HEK293 (cell line): ENCODE measurements at regions not wholly inside any gene's neighbourhood (a gene's known extent, or its start where the extent isn't known, plus 50 kb on each side); places are given as distances from the start of the nearest gene placed in this dataset.

ENCODE experiments used
- CTCF ChIA-PET: fragments of 350-600 bp; formaldehyde crosslinking; extraction: SDS; loops from one replicate; lab custom pipeline; 2021; ENCODE audit warnings: antibody characterized with exemption; lab: Yijun Ruan, JAX
- POLR2A ChIA-PET: fragments of 300-600 bp; formaldehyde crosslinking; extraction: SDS; loops from one replicate; lab custom pipeline; 2020; ENCODE audit warnings: antibody characterized with exemption, inconsistent platforms; lab: Yijun Ruan, JAX
- H3K27ac ChIP-seq: fragments of 200-500 bp; sonication (Bioruptor generic); 2 replicates; pipeline ENCODE4 v1.5.1; 2014; ENCODE audit warnings: low read depth, low read length, control low read depth, inconsistent platforms; ENCODE audit errors: extremely low read depth
- H3K36me3 ChIP-seq, 2 experiments: fragments of 200-500 bp in 1 of 2; sonication (Bioruptor generic) in 1 of 2; 1 replicate in 1 of 2; 2 replicates in 1 of 2; pipeline ENCODE4 v1.5.1; 2014 to 2017; ENCODE audit warnings: inconsistent platforms in 2 of 2, low read length in 2 of 2; ENCODE audit not compliant: control insufficient read depth in 2 of 2, insufficient read depth in 1 of 2
- H3K4me1 ChIP-seq: fragments of 200-500 bp; sonication (Bioruptor generic); 2 replicates; pipeline ENCODE4 v1.5.1; 2014; ENCODE audit warnings: mild to moderate bottlenecking, low read length, inconsistent platforms; ENCODE audit not compliant: control insufficient read depth, insufficient read depth
- H3K4me3 ChIP-seq: 2 replicates; pipeline ENCODE4 v1.5.1; 2011; ENCODE audit warnings: low read depth, mild to moderate bottlenecking, control low read depth, low read length, moderate library complexity
- H3K9me3 ChIP-seq: fragments of 200-500 bp; sonication (Bioruptor generic); 2 replicates; pipeline ENCODE4 v1.5.1; 2014; ENCODE audit warnings: low read depth, low read length, inconsistent platforms; ENCODE audit not compliant: control insufficient read depth, insufficient read depth
- GFI1B ChIP-seq: fragments of 450-650 bp; formaldehyde crosslinking; IDR thresholded peaks from 2 replicates; pipeline ENCODE4 v1.5.1; 2016; ENCODE audit warnings: missing biosample characterization, missing genetic modification characterization
- GLI4 ChIP-seq: fragments of 450-650 bp; formaldehyde crosslinking; IDR thresholded peaks from 2 replicates; pipeline ENCODE4 v1.5.1; 2016; ENCODE audit warnings: missing biosample characterization, missing genetic modification characterization
- HIC1 ChIP-seq: fragments of 450-650 bp; formaldehyde crosslinking; IDR thresholded peaks from 2 replicates; pipeline ENCODE4 v1.5.1; 2016; ENCODE audit warnings: missing biosample characterization, missing genetic modification characterization
- HOXA7 ChIP-seq: sonication (generic); formaldehyde crosslinking; IDR thresholded peaks from 2 replicates; pipeline ENCODE4 v1.8.1; 2022; ENCODE audit warnings: missing genetic modification reagents, borderline replicate concordance
- HOXC10 ChIP-seq: sonication (generic); formaldehyde crosslinking; IDR thresholded peaks from 2 replicates; pipeline ENCODE4 v1.8.1; 2023; ENCODE audit warnings: mild to moderate bottlenecking, missing genetic modification reagents
- PRDM2 ChIP-seq: fragments of 450-650 bp; formaldehyde crosslinking; IDR thresholded peaks from 2 replicates; pipeline ENCODE4 v1.5.1; 2016; ENCODE audit warnings: missing biosample characterization, missing genetic modification characterization, borderline replicate concordance
- REPIN1 ChIP-seq: fragments of 450-650 bp; formaldehyde crosslinking; IDR thresholded peaks from 2 replicates; pipeline ENCODE4 v1.5.1; 2017; ENCODE audit warnings: missing biosample characterization, missing genetic modification characterization, low read depth
- SCRT2 ChIP-seq: fragments of 450-650 bp; formaldehyde crosslinking; IDR thresholded peaks from 2 replicates; pipeline ENCODE4 v1.5.1; 2016; ENCODE audit warnings: missing biosample characterization, missing genetic modification characterization
- ZIC2 ChIP-seq: fragments of 450-650 bp; formaldehyde crosslinking; IDR thresholded peaks from 2 replicates; pipeline ENCODE4 v1.5.1; 2016; ENCODE audit warnings: missing biosample characterization, missing genetic modification characterization
- ZNF19 ChIP-seq: fragments of 450-650 bp; formaldehyde crosslinking; IDR thresholded peaks from 2 replicates; pipeline ENCODE4; 2016; ENCODE audit warnings: missing biosample characterization, missing genetic modification characterization, low read depth
- ZNF214 ChIP-seq: fragments of 450-650 bp; formaldehyde crosslinking; IDR thresholded peaks from 2 replicates; pipeline ENCODE4 v1.5.1; 2017; ENCODE audit warnings: missing biosample characterization, mild to moderate bottlenecking, missing genetic modification characterization, borderline replicate concordance
- ZNF223 ChIP-seq: fragments of 450-650 bp; formaldehyde crosslinking; IDR thresholded peaks from 2 replicates; pipeline ENCODE4 v1.5.1; 2016; ENCODE audit warnings: missing biosample characterization, missing genetic modification characterization
- ZNF280C ChIP-seq: fragments of 450-650 bp; formaldehyde crosslinking; IDR thresholded peaks from 2 replicates; pipeline ENCODE4 v1.5.1; 2016; ENCODE audit warnings: missing biosample characterization, missing genetic modification characterization
- ZNF391 ChIP-seq: fragments of 450-650 bp; formaldehyde crosslinking; IDR thresholded peaks from 2 replicates; pipeline ENCODE4 v1.5.1; 2016; ENCODE audit warnings: low read depth, missing biosample characterization, missing genetic modification characterization, borderline replicate concordance
- ZNF394 ChIP-seq: fragments of 450-650 bp; formaldehyde crosslinking; IDR thresholded peaks from 2 replicates; pipeline ENCODE4 v1.5.1; 2016; ENCODE audit warnings: missing biosample characterization, missing genetic modification characterization, mild to moderate bottlenecking, moderate library complexity, borderline replicate concordance
- ZNF433 ChIP-seq: fragments of 450-650 bp; formaldehyde crosslinking; IDR thresholded peaks from 2 replicates; pipeline ENCODE4 v1.5.1; 2016; ENCODE audit warnings: missing biosample characterization, missing genetic modification characterization, low read depth
- ZNF549 ChIP-seq: fragments of 450-650 bp; IDR thresholded peaks from 2 replicates; pipeline ENCODE4 v1.5.1; 2018; ENCODE audit warnings: missing biosample characterization, missing genetic modification characterization, mild to moderate bottlenecking, inconsistent platforms, moderate library complexity
- ZNF561 ChIP-seq: fragments of 450-650 bp; IDR thresholded peaks from 2 replicates; pipeline ENCODE4 v1.5.1; 2018; ENCODE audit warnings: missing biosample characterization, missing genetic modification characterization, borderline replicate concordance
- ZNF639 ChIP-seq: fragments of 450-650 bp; formaldehyde crosslinking; IDR thresholded peaks from 2 replicates; pipeline ENCODE4 v1.5.1; 2016; ENCODE audit warnings: missing biosample characterization, missing genetic modification characterization
- ZNF664 ChIP-seq: fragments of 450-650 bp; formaldehyde crosslinking; IDR thresholded peaks from 2 replicates; pipeline ENCODE4 v1.5.1; 2016; ENCODE audit warnings: missing biosample characterization, missing genetic modification characterization
- ZNF843 ChIP-seq: fragments of 450-650 bp; formaldehyde crosslinking; IDR thresholded peaks from 2 replicates; pipeline ENCODE4 v1.5.1; 2016; ENCODE audit warnings: missing biosample characterization, missing genetic modification characterization

GRCh38 chr1:214899908-214900460 is 182.6 kb upstream of the KCNK2 start:
- no peak for TF ChIP-seq ZNF664 (tag by site-specific recombination)
- no peak for TF ChIP-seq ZNF843
- TF ChIP-seq ZNF214 (tag by site-specific recombination): no peak
- TF ChIP-seq PRDM2: no peak
- no peak for TF ChIP-seq ZNF639 (tag by site-specific recombination)
- TF ChIP-seq HOXA7 (CRISPR knock-in tag): no peak
- TF ChIP-seq ZNF433 (tag by site-specific recombination): no peak
- TF ChIP-seq GLI4 (tag by site-specific recombination): no peak
- TF ChIP-seq ZNF223: no peak
- TF ChIP-seq SCRT2 (tag by site-specific recombination): no peak
- TF ChIP-seq ZNF549 (tag by site-specific recombination): no peak
- Histone ChIP-seq H3K27ac (no peak overlapping the region), H3K4me3 (no peak overlapping the region), H3K36me3 (no peaks in the 10 kb centered on the region), H3K9me3 (no peaks in the 10 kb centered on the region), H3K4me1 (no peaks in the 10 kb centered on the region)
- ChIA-PET CTCF (interaction anchor here (0.7 kb wide), 1 partner anchor 1591 kb away, joined by 4 read pairs; no protein-coding TSS in a partner anchor), POLR2A (no interaction called here)

GRCh38 chr1:214900590-214900989 is 181.9 kb upstream of the KCNK2 start:
- no peaks in the 10 kb centered on the region for H3K4me1 ChIP-seq
- no peak overlapping the region for H3K4me3 ChIP-seq
- no peak for TF ChIP-seq ZIC2
- TF ChIP-seq ZNF19 (tag by site-specific recombination): no peak
- TF ChIP-seq ZNF394 (tag by site-specific recombination): no peak
- TF ChIP-seq REPIN1 (tag by site-specific recombination): no peak
- ChIA-PET CTCF (no interaction called here), POLR2A (no interaction called here)
- no peaks in the 10 kb centered on the region for H3K36me3 ChIP-seq
- H3K27ac ChIP-seq: no peak overlapping the region
- no peaks in the 10 kb centered on the region for H3K9me3 ChIP-seq

- Histone ChIP-seq H3K4me3 (no peak overlapping the region), H3K36me3 (no peaks in the 10 kb centered on the region), H3K27ac (no peak overlapping the region), H3K4me1 (no peaks in the 10 kb centered on the region), H3K9me3 (no peaks in the 10 kb centered on the region)
- CTCF ChIA-PET: no interaction called here
- POLR2A ChIA-PET: no interaction called here
- TF ChIP-seq ZNF391 (tag by site-specific recombination): no peak
- no peak for TF ChIP-seq HIC1 (tag by site-specific recombination)
- TF ChIP-seq HOXC10 (CRISPR knock-in tag): no peak
- no peak for TF ChIP-seq ZNF214 (tag by site-specific recombination)
- TF ChIP-seq ZNF280C (tag by site-specific recombination): no peak
- TF ChIP-seq GFI1B (tag by site-specific recombination): no peak
- no peak for TF ChIP-seq ZNF561
Measured at GRCh38 chr1:214901718-214902117, 180.8 kb upstream of the KCNK2 start.
